Breast epithelium (tissue), 4 donors: ENCODE measurements at regions not wholly inside any gene's neighbourhood (a gene's known extent, or its start where the extent isn't known, plus 50 kb on each side); places are given as distances from the start of the nearest gene placed in this dataset.
A peak's percentile ranks its signal among the peaks of the same experiment; 100 is the strongest.

Experiments used
- DNase-seq, 2 donors: peaks; one replicate each; pipeline ENCODE4 v3.0.0-alpha.2; 2019; ENCODE audit warnings: low spot score in 2 of 2
- H3K27ac ChIP-seq, 2 donors: fragments of 200-600 bp; sonication (generic) in 1 of 2; one replicate each; pipeline ENCODE4 v1.5.1; 2016 to 2019; ENCODE audit warnings: mild to moderate bottlenecking in 1 of 2
- H3K27me3 ChIP-seq, 2 donors: fragments of 200-600 bp; sonication (generic) in 1 of 2; one replicate each; pipeline versions ENCODE4 v1.5.1 to v1.6.0; 2017 to 2019; ENCODE audit warnings: control low read depth in 1 of 2, mild to moderate bottlenecking in 1 of 2
- H3K36me3 ChIP-seq: fragments of 200-600 bp; one replicate; pipeline ENCODE4 v1.5.1; 2019
- H3K4me1 ChIP-seq, 2 donors: fragments of 200-600 bp; sonication (generic); one replicate each; pipeline ENCODE4 v1.5.1; 2016 to 2019; ENCODE audit warnings: control low read depth in 1 of 2
- H3K4me3 ChIP-seq, 3 donors: fragments of 200-600 bp; sonication (generic); 1 replicate in 2 of 3; 2 replicates in 1 of 3; pipeline ENCODE4 v1.5.1; 2016 to 2019; ENCODE audit warnings: mild to moderate bottlenecking in 3 of 3, moderate library complexity in 2 of 3
- H3K9me3 ChIP-seq, 2 donors: fragments of 200-600 bp; sonication (generic) in 1 of 2; one replicate each; pipeline ENCODE4 v1.5.1; 2016 to 2019; ENCODE audit warnings: control low read depth in 1 of 2
- CTCF ChIP-seq, 3 donors: fragments of 450-650 bp; IDR thresholded peaks; one replicate each; pipeline ENCODE4 v1.5.1; 2016 to 2017; ENCODE audit warnings: antibody characterized with exemption in 3 of 3, mild to moderate bottlenecking in 3 of 3, moderate library complexity in 3 of 3
- POLR2A ChIP-seq: fragments of 450-650 bp; IDR thresholded peaks from one replicate; pipeline ENCODE4 v1.6.1; 2016; ENCODE audit warnings: antibody characterized with exemption, mild to moderate bottlenecking, moderate library complexity
- POLR2AphosphoS5 ChIP-seq, 3 donors: sonication (generic); formaldehyde crosslinking; IDR thresholded peaks; one replicate each; pipeline ENCODE4 v1.6.1; 2017; ENCODE audit warnings: antibody characterized with exemption in 3 of 3
- intact Hi-C: fragments of 100-400 bp; cut with DNase I; formaldehyde crosslinking; loops from one replicate; pipeline ENCODE4 v1.15.1; 2023; ENCODE audit warnings: low total_unique reads

DNA sequence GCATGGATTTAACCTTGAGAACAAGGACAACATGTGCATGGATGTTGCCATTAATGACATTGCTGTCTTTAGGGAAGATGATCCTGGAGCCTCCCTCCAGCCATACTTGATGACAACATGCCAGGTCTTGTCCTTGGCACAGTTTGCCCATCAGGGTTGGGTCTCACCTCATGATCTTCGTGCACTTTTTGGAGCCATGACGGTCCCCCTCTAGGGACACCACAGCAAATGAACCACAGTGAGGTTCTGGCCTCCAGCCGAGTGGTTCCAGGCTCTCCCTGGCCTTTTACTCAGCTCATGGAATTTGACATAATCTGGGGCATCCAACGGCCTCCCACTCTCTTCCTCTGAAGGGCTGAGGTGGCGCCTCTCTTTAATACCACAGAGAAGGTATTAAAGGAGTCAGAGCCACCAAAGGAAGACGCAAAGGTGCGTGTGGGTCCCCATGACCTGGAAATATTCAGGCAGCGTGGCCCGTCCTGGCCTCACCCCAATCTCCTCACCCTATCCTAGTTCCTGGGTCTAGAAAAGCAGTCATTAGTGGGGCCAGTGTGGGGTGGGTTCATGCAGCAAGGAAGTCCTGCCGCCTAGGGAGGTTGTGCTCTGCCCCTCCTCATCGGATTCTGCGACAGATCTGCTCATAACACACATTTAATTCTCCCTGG, 184.8 kb downstream of the CXCL12 start:
- Histone ChIP-seq H3K4me1 (no peaks in the 10 kb centered on the region), H3K27me3 (no peaks in the 10 kb centered on the region), H3K27ac (no peak overlapping the region), H3K4me3 (no peak overlapping the region), H3K9me3 (no peaks in the 10 kb centered on the region), H3K36me3 (no peaks in the 10 kb centered on the region)
- intact Hi-C loops: no loop called here
- no peak for DNase-seq
- TF ChIP-seq POLR2A (no peak), POLR2AphosphoS5 (IDR thresholded peaks at IDR 0.05) (no peak), CTCF (IDR thresholded peaks at IDR 0.05) (no peak)

GRCh38 chr10:44199267-44199666, 185.6 kb downstream of the CXCL12 start:
- no peak for TF ChIP-seq CTCF (IDR thresholded peaks at IDR 0.05)
- no peak for TF ChIP-seq POLR2A
- TF ChIP-seq POLR2AphosphoS5 (IDR thresholded peaks at IDR 0.05): no peak
- intact Hi-C loops: no loop called here
- no peak for DNase-seq

DNA sequence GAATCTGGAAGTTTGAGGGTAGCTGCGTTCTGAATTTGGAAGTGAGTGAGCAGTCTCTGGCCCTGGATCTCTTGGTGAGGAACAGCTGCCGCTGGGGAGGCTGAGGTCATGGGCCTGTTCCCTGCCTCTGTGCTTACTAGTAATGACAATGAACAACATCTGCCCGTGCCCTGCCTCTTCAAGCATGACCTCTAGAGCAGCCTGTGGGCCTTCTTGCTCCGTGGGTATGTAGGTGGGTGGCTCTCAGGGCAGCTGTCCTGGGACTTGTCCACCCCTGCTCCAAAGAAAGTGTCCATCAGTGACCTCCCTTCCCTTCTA, 186.2 kb downstream of the CXCL12 start:
- no peaks in the 10 kb centered on the region for H3K36me3 ChIP-seq
- no peaks in the 10 kb centered on the region for H3K9me3 ChIP-seq
- TF ChIP-seq CTCF (IDR thresholded peaks at IDR 0.05) (no peak), POLR2AphosphoS5 (IDR thresholded peaks at IDR 0.05) (no peak), POLR2A (no peak)
- no peaks in the 10 kb centered on the region for H3K27me3 ChIP-seq
- peak overlapping the region; percentile 29 to 85 for H3K27ac ChIP-seq
- H3K4me3 ChIP-seq: no peak overlapping the region
- intact Hi-C loops: no loop called here
- DNase-seq: no peak
- no peaks in the 10 kb centered on the region for H3K4me1 ChIP-seq

More at GRCh38 chr10:44199267-44199666, 185.6 kb downstream of the CXCL12 start:
- Histone ChIP-seq H3K27me3 (no peaks in the 10 kb centered on the region), H3K4me1 (no peaks in the 10 kb centered on the region), H3K4me3 (no peak overlapping the region), H3K36me3 (no peaks in the 10 kb centered on the region), H3K27ac (peak overlapping the region; percentile 29 to 85), H3K9me3 (no peaks in the 10 kb centered on the region)

GRCh38 chr10:44198096-44198779, 186.7 kb downstream of the CXCL12 start:
- Histone ChIP-seq H3K27ac (peak overlapping the region; percentile 29 to 85), H3K4me3 (no peak overlapping the region), H3K9me3 (no peaks in the 10 kb centered on the region), H3K27me3 (no peaks in the 10 kb centered on the region), H3K4me1 (no peaks in the 10 kb centered on the region), H3K36me3 (no peaks in the 10 kb centered on the region)
- no peak for TF ChIP-seq POLR2A
- no peak for TF ChIP-seq POLR2AphosphoS5 (IDR thresholded peaks at IDR 0.05)
- TF ChIP-seq CTCF (IDR thresholded peaks at IDR 0.05): no peak
- DNase-seq: no peak
- intact Hi-C loops: no loop called here

DNA sequence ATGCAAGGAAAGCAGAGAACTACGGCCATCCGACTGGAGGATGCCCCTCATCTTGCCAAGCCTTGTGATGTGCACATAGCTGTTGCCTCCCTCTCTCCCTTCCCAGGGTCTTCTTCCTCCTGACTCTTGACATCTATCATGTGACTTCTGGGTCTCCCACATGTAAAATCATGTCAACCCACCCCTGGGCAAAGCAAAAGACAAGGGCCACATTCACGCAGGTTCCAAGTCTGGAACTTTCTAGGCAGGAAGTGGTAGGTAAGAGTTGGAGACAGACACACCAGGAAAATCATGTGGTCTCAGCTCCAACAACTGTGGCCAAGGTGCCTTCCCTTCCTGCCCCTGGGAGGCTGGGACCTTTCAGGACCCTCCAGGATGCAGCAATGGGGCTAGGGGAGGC, 187.3 kb downstream of the CXCL12 start:
- H3K4me1 ChIP-seq: no peaks in the 10 kb centered on the region
- no peaks in the 10 kb centered on the region for H3K36me3 ChIP-seq
- H3K9me3 ChIP-seq: no peaks in the 10 kb centered on the region
- peak overlapping the region in 1 of 2 donors; percentile 85 for H3K27ac ChIP-seq
- no peaks in the 10 kb centered on the region for H3K27me3 ChIP-seq
- TF ChIP-seq CTCF (IDR thresholded peaks at IDR 0.05) (no peak), POLR2A (no peak), POLR2AphosphoS5 (IDR thresholded peaks at IDR 0.05) (no peak)
- DNase-seq: no peak
- intact Hi-C loops: no loop called here
- H3K4me3 ChIP-seq: no peak overlapping the region
